HG03575 (cell line): ENCODE measurements at regions not wholly inside any gene's neighbourhood (a gene's known extent, or its start where the extent isn't known, plus 50 kb on each side); places are given as distances from the start of the nearest gene placed in this dataset.

Experiments
- ATAC-seq: cut with Tn5 transposase; IDR thresholded peaks from one replicate; pipeline ENCODE4 v1.9.1; 2021; ENCODE audit not compliant: unreplicated experiment, insufficient number of reproducible peaks, low FRiP score; ENCODE audit errors: extremely low read depth

GRCh38 chr4:135357091-135357490 is 1155.5 kb upstream of the PABPC4L start:
- ATAC-seq = no peak

DNA sequence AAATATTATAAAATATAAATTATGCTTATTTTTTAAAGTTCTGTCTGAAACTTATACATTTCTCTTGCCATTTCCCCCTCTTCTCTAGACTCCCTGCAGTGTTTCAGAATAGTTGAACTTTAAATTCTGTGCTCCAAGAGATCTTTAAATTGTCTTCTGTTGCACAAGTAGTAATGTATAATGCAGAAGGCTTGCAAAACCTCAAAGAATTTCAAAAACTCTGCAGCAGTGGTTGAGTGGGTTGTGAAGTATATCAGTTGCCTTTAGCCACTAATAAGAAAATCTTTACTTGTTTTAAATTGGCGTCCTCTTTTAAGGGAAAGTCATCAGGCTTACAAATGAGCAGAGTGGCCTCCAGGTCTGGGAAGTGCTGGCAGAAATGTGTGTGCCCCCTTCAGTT is 1153.3 kb upstream of the PABPC4L start:
- ATAC-seq = no peak

GRCh38 chr4:135353008-135353407 is 1151.4 kb upstream of the PABPC4L start:
- no peak for ATAC-seq

GRCh38 chr4:135344492-135344891 is 1142.9 kb upstream of the PABPC4L start:
- no peak for ATAC-seq

GRCh38 chr4:135338181-135338580 is 1136.6 kb upstream of the PABPC4L start:
- no peak for ATAC-seq

DNA sequence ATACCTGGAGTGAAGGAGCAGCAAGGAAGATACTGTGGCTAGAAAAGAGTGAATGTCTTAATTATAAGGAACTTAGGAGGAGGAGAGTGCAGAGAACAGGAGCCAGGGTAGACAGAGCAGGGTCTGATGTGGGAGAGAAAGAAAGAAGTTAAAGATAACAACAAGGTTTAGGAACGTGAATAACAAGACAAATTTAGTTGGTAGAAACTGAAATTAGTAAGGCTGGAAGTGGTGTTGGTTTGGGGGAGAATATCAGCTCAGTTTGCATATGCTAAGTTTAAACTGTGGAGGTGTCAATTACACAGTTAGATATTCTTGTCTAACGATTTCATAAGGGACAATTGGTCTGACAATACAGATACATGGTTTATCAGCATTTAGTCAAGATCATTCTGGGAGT is 1123.7 kb upstream of the PABPC4L start:
- no peak for ATAC-seq

GRCh38 chr4:135319685-135320084 is 1118.1 kb upstream of the PABPC4L start:
- no peak for ATAC-seq

DNA sequence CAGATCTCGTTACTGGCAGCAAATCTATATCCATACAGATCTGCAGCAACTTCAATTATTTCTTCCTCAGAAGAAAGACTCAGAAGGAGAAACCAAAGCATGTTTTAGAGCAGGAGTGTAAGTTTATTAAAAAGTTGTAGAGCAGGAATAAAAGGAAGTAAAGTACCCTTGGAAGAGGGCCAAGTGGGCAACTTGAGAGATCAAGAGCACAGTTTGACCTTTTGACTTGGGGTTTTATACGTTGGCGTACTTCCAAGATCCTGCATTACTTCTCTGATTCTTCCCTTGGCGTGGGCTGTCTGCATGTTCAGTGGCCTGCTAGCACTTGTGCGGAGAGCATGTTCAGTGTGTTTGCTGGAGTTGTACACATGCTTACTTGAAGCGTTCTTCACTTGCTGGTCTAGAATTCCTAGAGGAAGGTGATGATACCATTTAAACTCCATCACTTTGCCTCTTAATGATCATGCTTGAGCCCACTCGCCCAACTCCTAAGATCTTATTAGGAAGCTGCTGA is 1114.7 kb upstream of the PABPC4L start:
- no peak for ATAC-seq

DNA sequence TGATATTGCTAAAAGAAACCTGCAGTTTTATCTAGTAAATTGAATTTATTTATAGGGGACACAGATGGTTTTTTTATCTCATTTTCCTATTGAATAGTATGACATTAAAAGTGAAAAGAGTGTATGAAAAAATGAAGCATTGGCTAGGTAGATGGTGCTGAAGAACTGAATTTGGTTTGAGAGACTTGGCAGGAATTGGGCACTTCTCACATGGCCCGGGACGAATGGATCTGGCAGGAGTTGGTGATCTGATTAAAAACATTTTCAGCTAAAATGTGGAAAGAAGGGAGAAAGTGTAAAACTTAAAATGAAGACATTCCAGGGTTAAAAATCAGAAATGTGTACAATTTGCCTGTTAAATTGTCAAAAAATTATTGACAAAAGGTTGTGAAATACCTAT is 1088.5 kb upstream of the PABPC4L start:
- no peak for ATAC-seq

- ATAC-seq = no peak
Measured at GRCh38 chr4:135283934-135284333, 1082.3 kb upstream of the PABPC4L start.

DNA sequence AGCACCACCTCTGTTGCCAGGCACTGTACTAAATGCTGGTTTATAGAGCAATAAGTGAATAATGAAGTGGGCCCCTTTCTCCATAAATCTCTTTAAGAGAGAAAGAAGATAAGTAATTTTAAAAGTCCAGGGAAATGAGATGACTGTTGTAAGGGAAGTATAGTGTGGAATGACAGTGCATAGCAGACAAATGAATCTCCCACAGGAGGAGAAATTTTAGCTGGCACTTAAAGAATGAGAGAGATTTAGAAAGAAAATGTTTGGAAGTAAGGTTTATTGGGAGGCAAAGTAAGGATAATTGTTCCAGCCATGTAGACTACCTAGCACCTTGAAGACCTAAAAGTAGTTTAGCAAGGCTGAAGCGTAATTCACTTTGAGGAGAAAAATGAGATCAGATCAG is 1081.1 kb upstream of the PABPC4L start:
- no peak for ATAC-seq

DNA sequence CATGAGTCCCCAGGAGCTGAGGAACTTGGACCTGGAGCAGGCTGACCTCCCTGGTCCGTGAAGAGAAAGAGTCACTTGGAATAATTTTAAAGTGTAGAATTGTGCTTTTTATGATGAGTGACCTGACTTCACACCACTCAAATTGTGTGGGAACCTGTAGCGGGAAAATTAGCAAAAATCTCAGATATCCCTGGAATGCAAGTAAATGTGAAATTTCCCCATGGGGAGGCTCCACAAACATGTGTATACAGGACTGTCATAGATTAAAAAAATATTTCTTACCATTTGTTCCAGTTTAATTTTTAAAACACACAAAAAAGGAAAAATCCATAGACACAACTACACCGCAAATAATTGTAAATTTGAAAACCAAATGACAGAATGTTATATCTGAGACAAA is 1079.6 kb upstream of the PABPC4L start:
- ATAC-seq = no peak

- ATAC-seq = no peak
Measured at GRCh38 chr4:135277980-135278315, 1076.4 kb upstream of the PABPC4L start.

- no peak for ATAC-seq
Measured at GRCh38 chr4:135277068-135277979, 1075.7 kb upstream of the PABPC4L start.

GRCh38 chr4:135274416-135274815 is 1072.8 kb upstream of the PABPC4L start:
- ATAC-seq = no peak

GRCh38 chr4:135269125-135269890 is 1067.7 kb upstream of the PABPC4L start:
- no peak for ATAC-seq

- no peak for ATAC-seq
Measured at GRCh38 chr4:135268369-135268768, 1066.8 kb upstream of the PABPC4L start.

GRCh38 chr4:135267148-135267865 is 1065.7 kb upstream of the PABPC4L start:
- ATAC-seq = no peak

GRCh38 chr4:135256111-135256510 is 1054.5 kb upstream of the PABPC4L start:
- ATAC-seq = no peak
